NOMO-1 treated with DMSO at 0.1 percent for 48 hours (cell line): ENCODE measurements at regions not wholly inside any gene's neighbourhood (a gene's known extent, or its start where the extent isn't known, plus 50 kb on each side); places are given as distances from the start of the nearest gene placed in this dataset.
"Not testable (repeated sequence)": the region's sequence is repeated elsewhere in the genome, so short reads cannot be mapped to it uniquely, and the experiment has no call there.

Experiments
- DNase-seq: peaks from one replicate; lab custom pipeline; 2025; ENCODE audit not compliant: unreplicated experiment; lab: John Stamatoyannopoulos, UW

- DNase-seq: no peak
These were observed 223.9 kb upstream of the RXFP2 start for GRCh38 chr13:31515427-31515826.

GRCh38 chr13:31517599-31517998, 221.7 kb upstream of the RXFP2 start:
- DNase-seq: no peak

GRCh38 chr13:31518645-31519044, 220.7 kb upstream of the RXFP2 start:
- DNase-seq: no peak

- DNase-seq: no peak
These were observed 217.9 kb upstream of the RXFP2 start for GRCh38 chr13:31521435-31521834.

- DNase-seq: no peak
These were observed 216.9 kb upstream of the RXFP2 start for GRCh38 chr13:31522396-31522795.

GRCh38 chr13:31528176-31528575, 211.2 kb upstream of the RXFP2 start:
- DNase-seq: no peak

- DNase-seq: no peak
These were observed 210.6 kb upstream of the RXFP2 start for GRCh38 chr13:31528758-31529157.

- no peak for DNase-seq
These were observed 208.4 kb upstream of the RXFP2 start for GRCh38 chr13:31530922-31531321.

- DNase-seq: no peak
These were observed 202.3 kb upstream of the RXFP2 start for GRCh38 chr13:31537052-31537451.

GRCh38 chr13:31538067-31539042, 201.0 kb upstream of the RXFP2 start:
- DNase-seq: peak; percentile 85

GRCh38 chr13:31540281-31540680, 199.0 kb upstream of the RXFP2 start:
- DNase-seq: no peak

GRCh38 chr13:31543190-31543589, 196.1 kb upstream of the RXFP2 start:
- DNase-seq: no peak

GRCh38 chr13:31545616-31546015, 193.7 kb upstream of the RXFP2 start:
- DNase-seq: no peak

- no peak for DNase-seq
These were observed 182.9 kb upstream of the RXFP2 start for GRCh38 chr13:31556376-31556775.

- DNase-seq: not testable (repeated sequence)
These were observed 155.1 kb upstream of the RXFP2 start for GRCh38 chr13:31584221-31584620.

- no peak for DNase-seq
These were observed 151.5 kb upstream of the RXFP2 start for GRCh38 chr13:31587698-31588266.

GRCh38 chr13:31588316-31588715, 151.0 kb upstream of the RXFP2 start:
- DNase-seq: no peak

- no peak for DNase-seq
These were observed 150.4 kb upstream of the RXFP2 start for GRCh38 chr13:31588893-31589292.

- no peak for DNase-seq
These were observed 147.6 kb upstream of the RXFP2 start for GRCh38 chr13:31591642-31592233.

- no peak for DNase-seq
These were observed 145.3 kb upstream of the RXFP2 start for GRCh38 chr13:31594056-31594455.

GRCh38 chr13:31595563-31595962, 143.8 kb upstream of the RXFP2 start:
- DNase-seq: no peak

- no peak for DNase-seq
These were observed 140.3 kb upstream of the RXFP2 start for GRCh38 chr13:31598990-31599389.
